ENCODE measurements at regions not wholly inside any gene's neighbourhood (a gene's known extent, or its start where the extent isn't known, plus 50 kb on each side); places are given as distances from the start of the nearest gene placed in this dataset.

GRCh38 chr1:30599721-30600120 is 123.7 kb downstream of the MATN1 start:
- Histone ChIP-seq H3K9me3 (no peaks in the 10 kb centered on the region), H3K36me3 (ENCODE audit: low read depth) (no peaks in the 10 kb centered on the region), H3K4me1 (ENCODE audit: low read depth) (no peaks in the 10 kb centered on the region), H3K4me3 (no peak overlapping the region)
- ATAC-seq (no peak), DNase-seq (no peak)
- TF ChIP-seq CTCF (IDR thresholded peaks at IDR 0.05): no peak
- intact Hi-C loops (cut with DNase I, micrococcal nuclease): no loop called here

GRCh38 chr1:30598571-30599114 is 124.7 kb downstream of the MATN1 start:
- H3K9me3 ChIP-seq: no peaks in the 10 kb centered on the region
- ATAC-seq (no peak), DNase-seq (no peak)
- H3K4me3 ChIP-seq: no peak overlapping the region
- intact Hi-C loops (cut with DNase I, micrococcal nuclease): no loop called here
- no peak for TF ChIP-seq CTCF (IDR thresholded peaks at IDR 0.05)
- H3K4me1 ChIP-seq (ENCODE audit: low read depth): no peaks in the 10 kb centered on the region
- no peaks in the 10 kb centered on the region for H3K36me3 ChIP-seq (ENCODE audit: low read depth)

- Histone ChIP-seq H3K4me1 (ENCODE audit: low read depth) (no peaks in the 10 kb centered on the region), H3K36me3 (ENCODE audit: low read depth) (no peaks in the 10 kb centered on the region), H3K4me3 (no peak overlapping the region), H3K9me3 (no peaks in the 10 kb centered on the region)
- no peak for DNase-seq
- ATAC-seq: no peak
- no peak for TF ChIP-seq CTCF (IDR thresholded peaks at IDR 0.05)
- intact Hi-C loops (cut with DNase I, micrococcal nuclease): no loop called here
Measured at GRCh38 chr1:30597711-30598110, 125.7 kb downstream of the MATN1 start.

GRCh38 chr1:30596891-30597290 is 126.5 kb downstream of the MATN1 start:
- intact Hi-C loops (cut with DNase I, micrococcal nuclease): no loop called here
- no peak for DNase-seq
- no peak overlapping the region for H3K4me3 ChIP-seq

GRCh38 chr1:30596470-30596869 is 126.9 kb downstream of the MATN1 start:
- no peaks in the 10 kb centered on the region for H3K9me3 ChIP-seq
- DNase-seq (no peak), ATAC-seq (no peak)
- no peak for TF ChIP-seq CTCF (IDR thresholded peaks at IDR 0.05)
- no peak overlapping the region for H3K4me3 ChIP-seq
- H3K4me1 ChIP-seq (ENCODE audit: low read depth): no peaks in the 10 kb centered on the region
- H3K36me3 ChIP-seq (ENCODE audit: low read depth): no peaks in the 10 kb centered on the region
- intact Hi-C loops (cut with DNase I, micrococcal nuclease): no loop called here

More at GRCh38 chr1:30596891-30597290, 126.5 kb downstream of the MATN1 start:
- H3K9me3 ChIP-seq: no peaks in the 10 kb centered on the region
- H3K36me3 ChIP-seq (ENCODE audit: low read depth): no peaks in the 10 kb centered on the region
- H3K4me1 ChIP-seq (ENCODE audit: low read depth): no peaks in the 10 kb centered on the region
- ATAC-seq: no peak
- TF ChIP-seq CTCF (IDR thresholded peaks at IDR 0.05): no peak

- no peak for ATAC-seq
- Histone ChIP-seq H3K4me3 (no peak overlapping the region), H3K36me3 (ENCODE audit: low read depth) (no peaks in the 10 kb centered on the region), H3K4me1 (ENCODE audit: low read depth) (no peaks in the 10 kb centered on the region), H3K9me3 (peaks cover 3% of the 10 kb centered on the region)
- intact Hi-C loops (cut with DNase I, micrococcal nuclease): no loop called here
- no peak for TF ChIP-seq CTCF (IDR thresholded peaks at IDR 0.05)
- no peak for DNase-seq
Measured at GRCh38 chr1:30589083-30589482, 134.3 kb downstream of the MATN1 start.

Data from mucosa of descending colon (tissue), 3 donors.